Retinal pigment epithelial cell (primary cell): ENCODE measurements at regions not wholly inside any gene's neighbourhood (a gene's known extent, or its start where the extent isn't known, plus 50 kb on each side); places are given as distances from the start of the nearest gene placed in this dataset.

Source experiments
- DNase-seq: peaks from one replicate; pipeline ENCODE4 v3.0.0-alpha.2; 2010; ENCODE audit warnings: low read depth
- H3K4me3 ChIP-seq: 2 replicates; pipeline ENCODE4 v1.5.1; 2011; ENCODE audit warnings: mild to moderate bottlenecking, low read length, control low read depth, moderate library complexity
- TF ChIP-seq, protein P1 (sequence below): conservative IDR thresholded peaks from 2 replicates; pipeline ENCODE4 v1.5.1; 2011; ENCODE audit warnings: low read depth, low read length, control low read depth, inconsistent platforms

DNA sequence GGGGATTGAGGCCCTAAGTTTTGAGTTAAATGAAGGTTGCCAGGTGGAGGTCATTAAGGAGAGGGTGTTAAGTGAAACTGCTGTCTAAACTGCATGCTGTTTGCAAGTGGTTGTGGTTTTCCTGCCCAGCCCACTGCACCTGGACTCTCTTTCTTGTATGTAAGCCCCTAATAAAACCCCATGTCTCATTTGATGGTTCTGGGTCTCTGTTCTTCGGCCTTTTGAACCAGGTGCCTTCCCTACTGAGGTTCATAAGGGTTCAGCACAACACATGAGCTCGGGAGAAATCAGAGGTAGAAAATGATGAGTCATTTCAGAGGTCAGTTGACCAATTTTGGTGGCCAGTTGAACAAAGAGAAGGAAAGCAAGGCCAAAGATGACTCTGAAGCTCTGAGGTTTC, 382.5 kb downstream of the RPS29 start:
- DNase-seq, result no peak
- TF ChIP-seq, protein P1, sequence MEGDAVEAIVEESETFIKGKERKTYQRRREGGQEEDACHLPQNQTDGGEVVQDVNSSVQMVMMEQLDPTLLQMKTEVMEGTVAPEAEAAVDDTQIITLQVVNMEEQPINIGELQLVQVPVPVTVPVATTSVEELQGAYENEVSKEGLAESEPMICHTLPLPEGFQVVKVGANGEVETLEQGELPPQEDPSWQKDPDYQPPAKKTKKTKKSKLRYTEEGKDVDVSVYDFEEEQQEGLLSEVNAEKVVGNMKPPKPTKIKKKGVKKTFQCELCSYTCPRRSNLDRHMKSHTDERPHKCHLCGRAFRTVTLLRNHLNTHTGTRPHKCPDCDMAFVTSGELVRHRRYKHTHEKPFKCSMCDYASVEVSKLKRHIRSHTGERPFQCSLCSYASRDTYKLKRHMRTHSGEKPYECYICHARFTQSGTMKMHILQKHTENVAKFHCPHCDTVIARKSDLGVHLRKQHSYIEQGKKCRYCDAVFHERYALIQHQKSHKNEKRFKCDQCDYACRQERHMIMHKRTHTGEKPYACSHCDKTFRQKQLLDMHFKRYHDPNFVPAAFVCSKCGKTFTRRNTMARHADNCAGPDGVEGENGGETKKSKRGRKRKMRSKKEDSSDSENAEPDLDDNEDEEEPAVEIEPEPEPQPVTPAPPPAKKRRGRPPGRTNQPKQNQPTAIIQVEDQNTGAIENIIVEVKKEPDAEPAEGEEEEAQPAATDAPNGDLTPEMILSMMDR, result no peak
- no peak overlapping the region for H3K4me3 ChIP-seq

DNA sequence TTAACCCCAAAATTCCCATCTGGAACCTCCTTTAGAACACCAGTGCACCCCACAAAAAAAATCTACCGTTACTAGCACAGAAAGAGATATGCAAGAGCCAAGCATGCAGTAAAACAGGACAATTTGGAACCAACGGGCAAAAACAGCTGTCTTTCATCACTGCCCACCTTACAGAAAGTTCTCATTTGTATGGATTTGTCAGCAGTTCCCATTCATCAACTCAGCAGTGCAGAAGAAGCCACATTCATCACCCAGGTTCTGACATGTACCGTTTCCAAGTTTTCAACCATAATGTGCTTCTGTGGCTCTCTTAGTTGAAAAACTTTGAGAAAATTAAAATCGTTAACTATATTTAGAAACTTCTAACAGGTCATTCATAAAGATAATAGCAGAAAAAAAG, 387.0 kb downstream of the RPS29 start:
- no peak for DNase-seq
- no peak overlapping the region for H3K4me3 ChIP-seq
- TF ChIP-seq, protein P1, result no peak

DNA sequence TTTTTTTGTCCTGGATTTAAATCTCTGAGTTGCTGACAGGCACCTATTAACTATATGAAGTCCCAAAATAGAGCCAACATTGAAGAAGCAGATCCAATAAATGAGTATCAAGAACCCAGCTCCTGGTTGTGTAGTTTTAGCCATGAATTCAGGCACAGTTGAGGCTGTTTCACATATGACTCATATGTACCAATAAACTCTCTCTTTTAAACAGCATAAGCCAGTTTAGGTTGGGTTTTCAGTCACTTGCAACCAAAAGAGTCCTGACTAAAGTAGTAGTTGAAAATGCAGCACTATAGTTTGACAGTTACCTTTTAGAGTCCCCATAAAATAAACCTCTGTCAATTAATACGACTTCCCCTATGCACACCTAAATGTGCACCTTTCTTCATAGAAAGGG, 389.9 kb downstream of the RPS29 start:
- DNase-seq, result no peak
- H3K4me3 ChIP-seq, result no peak overlapping the region
- TF ChIP-seq, protein P1, result no peak

DNA sequence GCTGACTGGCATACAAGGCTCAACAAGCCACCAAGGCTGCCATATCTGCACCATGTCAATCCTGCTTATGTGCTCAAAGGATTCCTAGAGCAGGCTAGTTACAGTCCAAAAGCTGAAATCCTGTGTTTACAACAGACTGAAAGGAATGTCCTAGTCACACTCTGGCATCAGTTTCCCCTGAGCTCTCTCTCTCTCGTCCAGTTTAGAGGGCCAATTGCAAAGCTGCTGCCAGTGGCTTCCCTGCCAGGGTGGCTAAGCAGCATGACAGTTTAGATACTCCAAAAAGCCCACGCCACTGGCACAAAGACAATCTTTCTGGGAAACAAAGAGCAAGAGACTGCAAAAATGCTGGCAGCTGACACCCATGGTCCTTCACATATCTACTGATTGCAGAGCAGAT, 392.1 kb downstream of the RPS29 start:
- TF ChIP-seq, protein P1, result no peak
- DNase-seq, result no peak
- no peak overlapping the region for H3K4me3 ChIP-seq

DNA sequence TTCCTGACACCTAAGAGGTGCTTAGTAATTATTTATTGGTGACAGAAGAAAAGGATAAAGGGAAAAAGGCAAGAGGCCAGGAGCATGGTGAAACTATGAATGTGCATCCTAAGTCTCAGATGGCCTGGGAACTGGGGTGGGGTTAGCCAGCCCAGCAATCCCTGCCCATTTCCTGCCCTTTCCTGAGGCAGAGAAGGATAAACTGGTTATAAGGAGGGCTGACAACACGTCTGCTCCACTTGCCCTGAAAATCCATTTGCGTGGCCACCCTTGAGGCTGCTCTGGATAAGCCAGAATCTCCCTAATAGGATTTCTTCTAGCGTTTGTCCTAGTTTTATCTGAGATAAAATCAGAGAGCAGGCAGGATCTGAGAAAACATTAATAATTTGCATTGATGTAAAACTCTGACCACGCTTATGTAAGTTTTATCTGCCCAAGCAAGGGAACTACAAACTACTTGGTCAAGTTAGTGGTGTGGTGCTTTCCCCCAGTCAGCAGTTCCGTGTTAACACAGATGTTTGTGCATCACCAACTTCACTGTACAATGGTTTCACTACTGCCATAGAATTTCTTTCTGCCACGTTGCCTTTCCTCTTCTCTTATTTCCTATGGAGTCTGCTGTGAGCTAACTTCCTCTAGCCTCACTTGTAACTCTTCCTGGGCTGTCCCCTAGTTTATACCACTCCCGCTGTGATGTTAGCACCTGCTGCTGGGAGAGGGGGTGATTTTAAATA, 392.7 kb downstream of the RPS29 start:
- TF ChIP-seq, protein P1, result no peak
- DNase-seq, result no peak
- no peak overlapping the region for H3K4me3 ChIP-seq

DNA sequence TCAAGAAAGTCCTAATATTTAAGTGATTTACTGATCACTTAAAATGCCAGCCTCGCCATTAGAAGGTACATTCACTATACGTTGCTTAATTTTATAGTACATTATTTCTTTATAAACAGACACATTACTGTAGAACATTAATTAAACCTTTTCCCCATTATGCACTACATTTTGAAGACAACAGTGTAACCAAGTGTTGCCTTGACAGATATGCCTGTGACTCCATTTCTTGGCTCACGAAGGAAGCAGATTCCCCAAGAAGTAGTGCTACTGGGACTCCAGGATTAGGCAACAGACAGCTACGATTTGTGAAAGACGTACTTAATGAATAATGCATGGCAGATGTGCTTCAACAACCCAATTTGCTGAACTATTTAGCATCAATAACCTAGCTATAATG, 394.8 kb downstream of the RPS29 start:
- TF ChIP-seq, protein P1, result no peak
- H3K4me3 ChIP-seq, result no peak overlapping the region
- DNase-seq, result no peak

DNA sequence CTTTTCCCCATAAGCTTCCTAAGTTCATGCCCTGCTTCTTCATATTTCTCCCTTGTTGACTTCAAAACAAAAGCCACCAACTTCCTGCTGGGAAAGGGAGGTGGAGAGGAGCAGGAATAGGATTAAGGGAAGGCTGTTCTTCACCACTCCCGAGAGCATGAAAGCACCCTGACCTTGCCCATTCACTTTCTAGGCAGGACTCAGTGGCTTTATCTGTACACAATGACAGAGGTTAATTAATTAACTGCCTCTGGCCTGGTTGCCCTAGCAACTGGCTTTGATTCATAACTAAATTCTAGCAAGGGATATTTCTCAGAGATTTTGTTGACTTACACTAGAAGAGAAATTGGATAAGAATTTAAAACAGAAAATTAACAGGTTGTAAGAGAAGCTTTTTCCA, 396.8 kb downstream of the RPS29 start:
- no peak for DNase-seq
- TF ChIP-seq, protein P1, result no peak
- no peak overlapping the region for H3K4me3 ChIP-seq
